NCI-H128 (cell line): ENCODE measurements at regions not wholly inside any gene's neighbourhood (a gene's known extent, or its start where the extent isn't known, plus 50 kb on each side); places are given as distances from the start of the nearest gene placed in this dataset.
"Not testable (repeated sequence)": the region's sequence is repeated elsewhere in the genome, so short reads cannot be mapped to it uniquely, and the experiment has no call there.

Experiments
- DNase-seq: peaks from one replicate; lab custom pipeline; 2025; ENCODE audit not compliant: unreplicated experiment; lab: John Stamatoyannopoulos, UW

- no peak for DNase-seq
Measured at GRCh38 chr3:34856081-34856947, 783.0 kb upstream of the ARPP21 start.

DNA sequence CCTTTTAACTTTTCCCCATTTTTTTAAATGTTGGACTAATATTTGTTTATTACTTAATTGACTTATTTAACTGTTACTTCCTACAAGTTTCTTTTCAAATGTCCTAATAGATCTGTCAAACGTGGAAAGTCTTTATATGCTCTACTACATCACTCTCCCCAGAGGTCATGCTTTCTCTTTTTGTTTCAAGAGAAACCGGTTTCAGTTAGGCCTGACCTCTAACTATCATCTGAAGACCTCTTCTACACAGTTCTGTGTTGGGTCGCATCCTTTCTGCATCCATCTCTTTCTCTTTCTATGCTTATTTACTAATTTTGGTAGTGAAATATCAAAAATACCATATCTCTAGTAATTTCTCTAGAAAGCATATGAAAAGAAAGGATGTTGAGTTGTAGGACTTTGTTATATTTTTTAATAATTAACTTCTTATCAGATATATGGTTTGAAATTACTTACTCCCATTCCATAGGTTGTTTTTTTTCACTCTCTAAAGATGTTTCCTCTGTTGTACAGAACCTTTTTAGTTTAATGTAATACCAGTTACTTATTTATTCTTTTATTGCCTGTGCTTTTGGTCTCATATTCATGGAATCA lies 781.2 kb upstream of the ARPP21 start:
- DNase-seq = no peak

- no peak for DNase-seq
Measured at GRCh38 chr3:34859746-34860145, 779.6 kb upstream of the ARPP21 start.

GRCh38 chr3:34862456-34862855 lies 776.9 kb upstream of the ARPP21 start:
- DNase-seq = no peak

DNA sequence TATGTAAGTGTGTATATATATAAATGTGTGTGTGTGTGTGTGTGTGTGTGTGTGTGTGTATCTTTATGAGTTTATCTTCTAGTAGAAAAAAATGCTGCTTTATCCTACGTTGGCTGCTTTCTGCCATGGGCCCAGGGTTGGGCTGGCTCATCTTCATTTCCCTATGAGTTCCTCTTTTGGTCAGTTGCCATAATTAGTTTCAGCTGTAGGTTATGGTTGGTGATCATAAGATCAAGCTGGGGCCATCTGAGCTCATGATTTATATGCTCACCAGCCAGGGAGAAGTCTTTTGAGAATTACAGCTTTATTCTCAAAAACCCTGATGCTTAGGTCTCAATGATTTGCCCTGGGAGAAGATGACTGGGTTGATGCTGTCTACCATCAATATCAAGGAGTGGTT lies 775.8 kb upstream of the ARPP21 start:
- no peak for DNase-seq

GRCh38 chr3:34864011-34864410 lies 775.3 kb upstream of the ARPP21 start:
- no peak for DNase-seq

- no peak for DNase-seq
Measured at GRCh38 chr3:34865346-34865745, 774.0 kb upstream of the ARPP21 start.

DNA sequence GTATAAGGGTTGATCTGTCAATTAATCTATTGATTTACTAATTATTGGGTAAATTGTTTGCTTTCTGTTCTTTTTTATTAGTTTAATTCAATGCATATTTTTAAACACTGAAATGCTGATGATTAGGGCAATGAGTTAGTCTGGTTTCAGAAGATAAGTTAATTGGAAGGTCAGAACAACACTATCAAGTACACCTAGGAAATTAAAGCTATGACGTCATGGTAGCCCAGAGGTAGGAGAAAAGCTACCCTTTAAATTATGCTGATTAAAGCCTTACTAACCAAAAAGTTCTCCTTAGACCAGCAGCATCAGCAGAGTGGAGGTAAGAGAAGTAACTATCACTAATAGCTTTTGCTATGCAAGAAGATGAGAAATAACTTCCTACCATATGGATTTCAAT lies 770.4 kb upstream of the ARPP21 start:
- no peak for DNase-seq

- no peak for DNase-seq
Measured at GRCh38 chr3:34869696-34870095, 769.6 kb upstream of the ARPP21 start.

DNA sequence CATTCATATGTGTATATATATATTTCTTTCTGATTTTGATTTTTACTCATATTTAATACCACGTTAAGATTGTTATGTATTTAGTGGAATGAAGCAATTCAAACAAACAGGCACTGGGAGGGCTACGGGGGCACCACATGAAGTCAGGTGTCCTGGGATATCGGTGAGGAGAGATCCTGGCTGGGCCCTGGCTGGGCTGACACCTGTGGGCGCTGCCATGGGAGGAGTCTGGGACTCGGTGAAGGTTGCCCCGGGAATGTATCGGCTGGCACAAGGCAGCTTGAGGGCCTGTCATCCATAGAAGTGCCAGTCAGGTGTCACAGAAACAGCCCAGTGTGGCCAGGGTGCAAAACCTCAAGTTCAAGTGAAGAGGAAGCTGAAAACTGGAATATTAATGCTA lies 766.9 kb upstream of the ARPP21 start:
- no peak for DNase-seq

DNA sequence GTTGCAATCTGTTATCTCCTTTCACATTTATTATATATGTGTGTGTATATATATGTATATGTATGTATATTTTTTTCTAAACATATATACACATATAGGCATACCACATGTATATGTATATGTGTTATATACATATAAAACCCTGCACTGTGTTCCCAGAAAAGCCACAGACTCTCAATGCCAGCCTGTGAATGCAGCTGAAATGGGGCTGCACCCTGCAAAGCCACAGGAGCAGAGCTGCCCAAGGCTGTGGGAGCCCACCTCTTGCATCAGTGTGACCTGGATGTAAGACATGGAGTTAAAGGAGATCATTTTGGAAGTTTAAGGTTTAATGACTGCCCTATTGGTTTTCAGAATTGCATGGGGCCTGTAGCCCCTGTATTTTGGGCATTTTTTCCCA lies 762.3 kb upstream of the ARPP21 start:
- DNase-seq = no peak

- DNase-seq = no peak
Measured at GRCh38 chr3:34878488-34878887, 760.8 kb upstream of the ARPP21 start.

DNA sequence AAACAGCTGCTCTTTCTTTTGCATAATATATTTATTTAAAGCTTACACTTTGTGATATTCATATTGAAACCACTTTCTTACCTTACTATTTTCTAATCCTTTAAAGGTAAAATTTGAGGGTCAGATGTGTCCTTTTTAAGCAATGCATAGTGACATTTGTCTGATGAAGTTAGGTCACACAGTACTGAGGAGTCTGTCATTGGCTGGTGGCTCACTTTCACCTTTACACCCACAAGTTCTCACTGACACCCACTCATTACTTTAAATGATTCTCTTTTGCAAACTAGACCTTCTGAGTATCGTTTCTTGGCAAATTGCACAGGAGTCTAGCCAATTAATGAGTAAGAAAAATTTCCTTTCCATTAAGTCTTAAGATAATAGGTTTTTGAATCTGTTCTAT lies 758.3 kb upstream of the ARPP21 start:
- DNase-seq = no peak

DNA sequence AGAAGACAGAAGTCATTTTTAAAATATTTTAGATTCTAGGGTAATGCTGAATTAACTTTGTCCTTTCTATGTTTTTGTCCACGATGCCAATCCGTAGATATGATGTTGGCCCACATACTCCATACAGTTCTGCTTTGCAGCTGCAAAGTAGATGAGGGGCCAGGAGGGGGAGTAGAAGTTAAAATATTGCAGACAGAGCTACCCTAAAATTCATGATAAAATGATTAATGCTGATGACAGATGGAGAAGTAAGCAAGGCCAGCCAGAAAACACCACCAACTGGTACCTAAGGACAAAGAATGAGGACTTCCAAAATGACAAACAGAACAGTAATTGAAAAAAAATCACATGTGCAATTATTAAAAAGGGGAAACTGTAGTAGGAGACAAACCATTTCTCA lies 756.6 kb upstream of the ARPP21 start:
- no peak for DNase-seq

- DNase-seq = no peak
Measured at GRCh38 chr3:34884007-34884406, 755.3 kb upstream of the ARPP21 start.

GRCh38 chr3:34886443-34886842 lies 752.9 kb upstream of the ARPP21 start:
- no peak for DNase-seq

DNA sequence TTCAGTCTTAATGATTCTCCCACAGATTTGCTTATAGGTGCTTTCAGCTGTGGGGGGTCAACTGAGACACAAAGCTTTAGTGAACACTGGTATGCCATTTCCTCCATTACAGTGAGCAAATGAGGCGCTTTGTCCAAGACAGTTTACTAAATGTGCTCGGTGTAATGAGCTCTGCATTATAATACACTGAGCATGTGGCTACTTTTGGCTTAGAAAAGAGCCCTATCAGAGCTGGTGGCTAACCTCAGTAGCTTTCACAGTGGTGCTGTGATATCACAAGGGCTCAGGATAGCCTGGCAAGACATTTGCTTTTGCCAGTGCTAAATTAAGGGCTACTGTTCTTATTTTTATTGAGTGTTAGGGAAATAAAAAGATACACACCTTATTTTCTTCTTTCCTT lies 749.7 kb upstream of the ARPP21 start:
- no peak for DNase-seq

- no peak for DNase-seq
Measured at GRCh38 chr3:34890247-34890646, 749.1 kb upstream of the ARPP21 start.

GRCh38 chr3:34891941-34892340 lies 747.4 kb upstream of the ARPP21 start:
- no peak for DNase-seq

DNA sequence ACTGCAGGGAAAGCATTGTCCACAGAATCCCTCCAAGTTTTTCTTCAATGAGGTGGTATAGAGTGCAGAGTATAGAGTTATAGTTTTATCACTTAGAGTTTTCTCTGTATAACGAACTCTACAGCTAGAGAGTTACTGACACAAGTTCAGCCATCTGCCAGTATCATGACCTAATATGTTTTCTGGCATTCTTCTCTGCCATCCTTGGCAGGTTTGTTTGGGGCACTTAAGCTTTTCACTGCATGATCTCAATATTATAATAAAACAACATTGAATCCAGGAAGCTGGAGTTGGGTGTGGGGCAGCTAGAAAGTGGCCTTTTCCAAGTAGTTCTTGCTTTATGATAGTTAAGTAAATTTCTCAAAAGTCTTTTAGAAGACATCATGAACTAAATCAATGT lies 743.5 kb upstream of the ARPP21 start:
- no peak for DNase-seq

DNA sequence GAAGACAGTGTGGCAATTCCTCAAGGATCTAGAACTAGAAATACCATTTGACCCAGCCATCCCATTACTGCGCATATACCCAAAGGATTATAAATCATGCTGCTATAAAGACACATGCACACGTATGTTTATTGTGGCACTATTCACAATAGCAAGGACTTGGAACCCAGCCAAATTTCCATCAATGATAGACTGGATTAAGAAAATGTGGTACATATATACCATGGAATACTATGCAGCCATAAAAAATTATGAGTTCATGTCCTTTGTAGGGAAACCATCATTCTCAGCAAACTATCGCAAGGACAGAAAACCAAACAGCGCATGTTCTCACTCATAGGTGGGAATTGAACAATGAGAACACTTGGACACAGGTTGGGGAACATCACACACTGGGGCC lies 729.6 kb upstream of the ARPP21 start:
- not testable (repeated sequence) for DNase-seq

- no peak for DNase-seq
Measured at GRCh38 chr3:34919025-34919424, 720.3 kb upstream of the ARPP21 start.

GRCh38 chr3:34920806-34921205 lies 718.5 kb upstream of the ARPP21 start:
- DNase-seq = no peak
